D341Med (cell line): ENCODE measurements at regions not wholly inside any gene's neighbourhood (a gene's known extent, or its start where the extent isn't known, plus 50 kb on each side); places are given as distances from the start of the nearest gene placed in this dataset.
"Not testable (repeated sequence)": the region's sequence is repeated elsewhere in the genome, so short reads cannot be mapped to it uniquely, and the experiment has no call there.

Experiments used
- DNase-seq: peaks from one replicate; pipeline ENCODE4 v3.0.0; 2012; ENCODE audit warnings: low spot score

- DNase-seq, result no peak
These were observed 94.3 kb upstream of the FRMD4A start for GRCh38 chr10:14425034-14425433.

GRCh38 chr10:14423111-14423744 lies 92.5 kb upstream of the FRMD4A start:
- no peak for DNase-seq

- no peak for DNase-seq
These were observed 91.7 kb upstream of the FRMD4A start for GRCh38 chr10:14422431-14422830.

- no peak for DNase-seq
These were observed 91.2 kb upstream of the FRMD4A start for GRCh38 chr10:14421941-14422340.

- DNase-seq, result not testable (repeated sequence)
These were observed 86.6 kb upstream of the FRMD4A start for GRCh38 chr10:14417336-14417735.

- DNase-seq, result no peak
These were observed 85.6 kb upstream of the FRMD4A start for GRCh38 chr10:14416308-14416700.

- DNase-seq, result no peak
These were observed 85.1 kb upstream of the FRMD4A start for GRCh38 chr10:14415676-14416307.

- no peak for DNase-seq
These were observed 84.2 kb upstream of the FRMD4A start for GRCh38 chr10:14414901-14415300.

GRCh38 chr10:14413523-14413922 lies 82.8 kb upstream of the FRMD4A start:
- no peak for DNase-seq

- DNase-seq, result no peak
These were observed 81.9 kb upstream of the FRMD4A start for GRCh38 chr10:14412624-14413023.

GRCh38 chr10:14409856-14410458 lies 79.2 kb upstream of the FRMD4A start:
- DNase-seq, result no peak

- DNase-seq, result no peak
These were observed 78.5 kb upstream of the FRMD4A start for GRCh38 chr10:14409247-14409646.

- no peak for DNase-seq
These were observed 77.4 kb upstream of the FRMD4A start for GRCh38 chr10:14408139-14408538.

GRCh38 chr10:14407567-14407966 lies 76.8 kb upstream of the FRMD4A start:
- no peak for DNase-seq

- no peak for DNase-seq
These were observed 74.6 kb upstream of the FRMD4A start for GRCh38 chr10:14405076-14406065.

GRCh38 chr10:14403881-14404623 lies 73.3 kb upstream of the FRMD4A start:
- DNase-seq, result no peak

GRCh38 chr10:14403359-14403758 lies 72.6 kb upstream of the FRMD4A start:
- no peak for DNase-seq

GRCh38 chr10:14399641-14400040 lies 68.9 kb upstream of the FRMD4A start:
- no peak for DNase-seq

- no peak for DNase-seq
These were observed 66.3 kb upstream of the FRMD4A start for GRCh38 chr10:14397066-14397465.

- no peak for DNase-seq
These were observed 65.8 kb upstream of the FRMD4A start for GRCh38 chr10:14396411-14397048.

- DNase-seq, result no peak
These were observed 63.5 kb upstream of the FRMD4A start for GRCh38 chr10:14394179-14394578.
